CD4-positive, alpha-beta T cell treated with Interleukin-21 for 1 hour (primary cell): ENCODE measurements at regions not wholly inside any gene's neighbourhood (a gene's known extent, or its start where the extent isn't known, plus 50 kb on each side); places are given as distances from the start of the nearest gene placed in this dataset.
"Not testable (repeated sequence)": the region's sequence is repeated elsewhere in the genome, so short reads cannot be mapped to it uniquely, and the experiment has no call there.

Experiments used
- DNase-seq: peaks from one replicate; pipeline ENCODE4 v3.0.0-alpha.2; 2020

- no peak for DNase-seq
Observed at GRCh38 chr14:98915625-98916024, 356.4 kb downstream of the BCL11B start.

GRCh38 chr14:98916036-98916435 is 356.0 kb downstream of the BCL11B start:
- DNase-seq: no peak

GRCh38 chr14:98916476-98916875 is 355.5 kb downstream of the BCL11B start:
- DNase-seq: no peak

GRCh38 chr14:98919434-98919833 is 352.6 kb downstream of the BCL11B start:
- DNase-seq: no peak

- DNase-seq: not testable (repeated sequence)
Observed at GRCh38 chr14:98921306-98921705, 350.7 kb downstream of the BCL11B start.

GRCh38 chr14:98923596-98923995 is 348.4 kb downstream of the BCL11B start:
- no peak for DNase-seq

GRCh38 chr14:98924046-98924445 is 348.0 kb downstream of the BCL11B start:
- DNase-seq: no peak

- no peak for DNase-seq
Observed at GRCh38 chr14:98925354-98926040, 346.5 kb downstream of the BCL11B start.

GRCh38 chr14:98926146-98926545 is 345.9 kb downstream of the BCL11B start:
- peak; percentile 24 for DNase-seq

- no peak for DNase-seq
Observed at GRCh38 chr14:98926801-98927200, 345.2 kb downstream of the BCL11B start.

- DNase-seq: no peak
Observed at GRCh38 chr14:98927986-98928385, 344.0 kb downstream of the BCL11B start.

GRCh38 chr14:98928418-98928817 is 343.6 kb downstream of the BCL11B start:
- no peak for DNase-seq

GRCh38 chr14:98931126-98931525 is 340.9 kb downstream of the BCL11B start:
- no peak for DNase-seq

- DNase-seq: peak; percentile 78
Observed at GRCh38 chr14:98931911-98932310, 340.1 kb downstream of the BCL11B start.

GRCh38 chr14:98932431-98933325 is 339.3 kb downstream of the BCL11B start:
- no peak for DNase-seq

GRCh38 chr14:98934569-98934968 is 337.4 kb downstream of the BCL11B start:
- not testable (repeated sequence) for DNase-seq

GRCh38 chr14:98935921-98936320 is 336.1 kb downstream of the BCL11B start:
- DNase-seq: no peak

- DNase-seq: no peak
Observed at GRCh38 chr14:98937021-98937420, 335.0 kb downstream of the BCL11B start.

GRCh38 chr14:98937712-98938505 is 334.1 kb downstream of the BCL11B start:
- DNase-seq: no peak

- DNase-seq: no peak
Observed at GRCh38 chr14:98940693-98941437, 331.1 kb downstream of the BCL11B start.

- DNase-seq: no peak
Observed at GRCh38 chr14:98941481-98941880, 330.5 kb downstream of the BCL11B start.

GRCh38 chr14:98943907-98944306 is 328.1 kb downstream of the BCL11B start:
- DNase-seq: no peak

GRCh38 chr14:98944989-98945388 is 327.0 kb downstream of the BCL11B start:
- DNase-seq: no peak
